HG03565 (cell line): ENCODE measurements at regions not wholly inside any gene's neighbourhood (a gene's known extent, or its start where the extent isn't known, plus 50 kb on each side); places are given as distances from the start of the nearest gene placed in this dataset.

ENCODE experiments used
- ATAC-seq: cut with Tn5 transposase; IDR thresholded peaks from one replicate; pipeline ENCODE4 v1.9.1; 2021; ENCODE audit warnings: mild to moderate bottlenecking, moderate library complexity; ENCODE audit not compliant: unreplicated experiment

DNA sequence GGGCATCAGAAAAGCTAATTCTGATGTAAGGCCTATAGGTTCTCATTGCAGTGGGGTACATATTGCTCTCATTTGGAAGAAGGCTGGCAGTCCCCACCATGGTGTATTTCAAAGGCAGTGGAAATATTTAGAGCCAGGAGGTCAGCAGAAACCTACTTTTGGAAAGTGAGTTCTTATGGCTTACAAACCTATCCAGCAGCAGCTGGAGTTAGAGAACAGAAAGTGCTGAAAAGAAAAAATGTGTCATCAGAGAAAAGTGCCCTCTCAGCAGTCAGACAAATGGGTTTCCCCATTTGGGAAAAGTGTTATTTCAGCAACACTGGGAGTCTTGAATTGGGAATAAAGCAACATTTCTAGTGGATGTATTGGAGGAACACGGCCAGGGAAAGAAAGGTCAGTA is 105.7 kb upstream of the IGFBP3 start:
- no peak for ATAC-seq

DNA sequence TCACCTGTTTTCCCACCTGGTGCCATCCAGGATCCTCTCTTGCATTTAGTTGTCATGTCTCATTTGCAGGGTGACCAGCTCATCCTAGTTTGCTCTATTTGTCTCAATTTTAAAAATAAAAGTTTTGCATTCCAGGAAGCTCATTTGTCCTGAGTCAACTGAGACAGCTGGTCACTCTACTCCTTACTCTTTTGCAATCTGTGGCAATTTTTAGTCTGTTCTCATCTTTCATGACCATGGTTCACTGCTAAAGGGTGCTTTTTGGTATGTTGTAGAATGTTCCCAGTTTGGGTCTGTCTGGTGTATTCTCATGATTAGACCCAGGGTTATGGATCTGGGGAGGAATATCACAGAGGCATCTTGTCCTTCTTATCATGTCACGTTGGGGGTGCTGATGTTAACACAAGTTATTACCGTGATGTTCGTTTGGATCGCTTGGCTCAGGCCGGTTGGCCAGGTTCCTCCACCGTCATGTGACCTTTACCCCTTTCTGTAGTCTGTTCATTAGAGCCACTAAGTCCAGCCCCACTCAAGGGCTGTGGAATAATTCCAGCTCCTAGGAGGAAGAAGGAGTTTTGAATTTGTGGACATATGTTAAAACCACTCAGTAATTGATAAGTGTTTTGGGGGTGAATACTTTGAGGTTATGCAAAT is 103.3 kb upstream of the IGFBP3 start:
- no peak for ATAC-seq

DNA sequence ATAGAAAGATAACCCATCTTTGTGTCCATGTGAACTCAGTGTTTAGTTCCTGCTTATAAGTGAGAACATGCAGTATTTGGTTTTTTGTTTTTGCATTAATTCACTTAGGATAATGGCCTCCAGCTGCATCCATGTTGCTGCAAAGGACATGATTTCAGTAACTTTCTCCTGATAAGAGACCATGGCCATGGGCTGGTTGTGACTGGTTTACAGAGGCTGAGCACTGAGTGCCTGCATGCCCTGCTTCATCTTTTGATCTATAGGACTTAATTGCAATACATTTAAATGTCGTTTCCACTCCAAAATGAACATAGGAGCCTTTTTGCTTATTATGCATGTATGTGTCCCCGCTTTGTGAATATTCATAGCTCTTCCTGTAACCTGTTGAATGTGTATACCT is 101.3 kb upstream of the IGFBP3 start:
- no peak for ATAC-seq

DNA sequence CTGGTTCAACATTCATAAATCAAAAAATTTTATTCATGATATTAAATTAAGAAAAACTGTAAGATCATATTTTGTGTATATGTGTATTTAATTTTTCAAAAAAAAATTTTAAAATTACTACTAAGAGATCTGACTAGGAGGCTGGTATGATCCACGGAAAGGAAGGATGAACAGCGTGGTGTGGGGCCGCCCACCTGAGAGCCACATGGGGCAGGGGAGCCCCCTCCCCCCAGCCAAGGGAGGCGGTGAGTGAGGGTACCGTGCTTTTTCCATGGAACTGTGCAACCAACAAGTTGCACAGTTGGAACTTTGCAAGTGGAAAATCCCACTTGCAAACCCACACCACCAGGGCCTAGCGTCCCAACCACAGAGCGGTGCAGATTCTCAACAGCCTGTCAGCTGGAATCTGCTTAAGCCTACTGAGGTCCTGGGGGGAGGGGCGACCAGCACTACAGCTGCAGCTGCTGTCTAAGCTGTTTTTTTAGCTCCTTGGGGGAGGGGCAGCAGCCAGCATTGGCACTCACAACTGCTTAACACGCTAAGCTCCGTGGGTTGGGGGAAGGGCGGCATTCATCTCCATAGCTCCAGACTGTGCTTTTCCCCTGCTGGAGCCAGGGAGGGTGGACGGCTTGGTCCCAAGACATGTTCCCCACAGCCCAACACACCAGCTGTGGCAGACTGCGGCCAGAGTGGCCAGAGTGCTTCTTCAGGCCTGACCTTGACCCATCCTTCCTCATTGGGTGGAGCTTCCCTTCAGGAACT is 94.2 kb upstream of the IGFBP3 start:
- no peak for ATAC-seq

DNA sequence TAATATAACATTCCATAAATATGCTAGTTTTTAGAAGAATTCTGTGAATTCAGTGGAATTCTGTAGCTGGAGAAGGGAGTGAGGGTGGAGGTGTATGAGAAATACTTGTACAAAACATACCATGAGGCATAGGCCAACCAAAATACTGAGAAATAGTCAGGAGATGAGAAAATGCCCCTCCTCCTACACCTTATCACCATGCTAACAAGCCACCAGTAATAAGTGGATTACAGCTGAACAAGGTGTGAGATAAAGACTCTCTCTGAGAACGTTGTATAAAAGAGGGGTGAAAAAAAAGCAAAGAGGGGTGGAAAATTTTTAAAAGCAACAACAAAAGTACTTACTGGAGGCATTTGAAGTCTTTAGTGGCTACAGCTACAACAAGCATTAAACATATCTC is 90.4 kb upstream of the IGFBP3 start:
- no peak for ATAC-seq

DNA sequence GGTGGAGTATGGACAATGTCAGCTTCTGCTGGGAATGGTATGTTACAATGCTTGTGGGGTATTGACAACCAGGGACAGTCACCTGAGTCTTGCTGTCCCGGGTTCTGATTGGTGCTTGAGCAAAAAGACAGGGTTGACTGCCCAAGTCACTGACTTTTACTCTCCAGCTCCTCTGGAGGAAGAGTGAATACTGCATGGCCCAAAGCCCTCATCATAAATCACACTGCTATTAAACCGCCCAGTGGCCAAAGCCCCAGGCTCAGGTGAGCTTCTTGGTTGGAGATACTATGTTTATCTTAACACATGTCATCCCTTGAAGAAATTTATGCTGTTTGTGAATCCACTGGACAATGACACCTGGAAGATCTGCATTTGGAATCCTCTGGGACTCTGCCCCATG is 90.0 kb upstream of the IGFBP3 start:
- ATAC-seq: no peak

DNA sequence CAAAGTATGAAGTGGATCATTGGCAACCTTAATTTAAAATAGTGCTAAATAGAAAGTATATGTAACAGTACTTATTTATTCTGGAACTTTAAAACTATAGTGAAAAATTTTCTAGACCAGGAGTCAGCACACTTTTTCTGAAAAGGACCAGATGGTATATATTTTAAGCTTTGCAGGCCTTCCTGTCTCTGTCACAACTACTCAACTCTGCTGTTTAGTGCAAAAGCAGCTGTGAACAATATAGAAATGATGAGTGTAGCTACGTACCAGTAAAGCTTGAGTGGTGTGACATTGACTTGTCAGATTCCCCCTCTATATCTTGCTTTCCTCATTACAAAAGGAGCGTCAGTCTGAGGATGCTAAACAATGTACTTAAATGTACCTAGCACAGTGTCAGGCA is 88.1 kb upstream of the IGFBP3 start:
- ATAC-seq: no peak

DNA sequence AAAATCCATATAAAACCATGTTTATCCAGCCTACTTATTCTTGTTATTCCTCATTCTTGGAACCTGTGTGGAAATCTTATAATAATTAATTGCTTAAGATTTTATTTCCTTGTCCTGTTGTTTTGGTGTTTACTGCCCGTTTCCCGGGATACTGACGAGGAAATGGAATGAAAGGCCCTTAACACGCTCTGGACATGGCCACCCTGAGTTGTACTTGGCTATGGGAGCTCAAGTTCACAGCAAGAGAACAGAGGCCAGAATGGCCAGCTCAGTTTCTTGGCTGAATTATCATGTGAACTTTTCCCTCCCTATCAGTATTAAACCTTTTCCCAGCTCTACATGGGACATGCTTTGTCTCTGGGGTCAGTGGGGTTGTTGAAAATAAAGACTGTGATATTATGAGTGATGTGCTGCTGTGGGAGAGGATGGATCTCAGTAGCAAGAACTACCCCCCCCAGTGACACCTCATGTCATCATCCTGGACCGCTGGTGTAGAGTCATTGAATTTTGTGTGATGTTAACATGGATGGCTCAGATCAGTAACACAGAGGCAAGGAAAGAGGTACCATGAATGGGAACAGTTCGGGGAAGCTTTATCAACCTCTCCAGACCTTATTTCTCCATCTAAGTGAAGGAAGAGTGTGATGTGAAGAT is 87.0 kb upstream of the IGFBP3 start:
- ATAC-seq: no peak

DNA sequence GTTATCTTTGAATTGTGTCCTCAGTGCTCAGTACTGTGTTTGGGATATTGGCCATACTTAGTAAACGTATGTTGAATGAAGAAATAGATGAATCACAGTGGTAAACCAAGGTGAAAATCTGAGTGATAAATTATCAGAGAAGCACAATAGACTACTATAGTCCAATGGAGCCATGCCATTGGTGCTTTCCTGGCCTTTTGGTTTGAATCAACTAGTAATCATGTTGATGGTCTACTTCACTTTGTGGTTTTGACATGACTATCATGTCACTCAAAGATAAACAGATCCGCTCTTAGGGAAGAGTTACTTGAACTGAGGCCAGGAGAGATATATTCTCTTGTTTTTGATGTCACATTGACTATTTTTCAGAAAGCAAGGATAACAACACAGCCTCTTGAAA is 86.1 kb upstream of the IGFBP3 start:
- no peak for ATAC-seq

DNA sequence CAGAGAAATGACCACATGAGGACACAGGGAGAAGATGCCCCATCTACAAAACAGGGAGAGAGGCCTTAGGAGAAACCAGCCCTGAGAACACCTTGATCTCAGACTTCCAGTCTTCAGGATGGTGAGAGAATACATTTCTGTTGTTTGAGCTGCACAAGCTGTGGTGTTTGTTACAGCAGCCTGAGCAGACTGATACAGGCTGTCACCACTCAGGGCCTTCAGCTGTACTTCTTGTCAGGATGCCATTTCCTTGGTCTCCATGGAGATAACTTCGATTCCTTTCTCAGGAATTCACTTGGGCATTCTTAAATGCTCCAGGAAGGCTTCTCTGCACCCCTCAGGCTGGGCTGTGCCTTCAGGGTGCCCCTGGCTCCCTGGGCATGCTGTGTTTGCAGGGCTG is 85.7 kb upstream of the IGFBP3 start:
- no peak for ATAC-seq

DNA sequence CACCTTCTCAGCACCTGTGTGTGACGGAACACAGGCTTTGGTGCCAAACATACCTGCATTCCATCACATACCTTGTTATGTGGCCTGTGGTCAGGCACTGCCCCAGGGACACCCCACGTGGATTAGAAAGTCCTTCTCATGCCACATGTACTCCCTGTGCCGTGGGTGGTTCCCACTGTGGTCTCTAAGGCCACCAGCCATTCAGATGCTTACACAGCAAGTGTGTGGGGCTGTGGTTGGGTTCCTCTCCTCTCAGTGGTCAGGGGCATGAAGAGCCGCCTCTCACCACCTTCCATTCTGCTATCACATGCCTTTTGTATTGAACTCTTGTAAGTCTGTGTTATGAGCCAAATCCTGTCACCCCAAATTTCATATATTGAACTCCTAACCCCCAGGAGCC is 85.1 kb upstream of the IGFBP3 start:
- ATAC-seq: no peak

DNA sequence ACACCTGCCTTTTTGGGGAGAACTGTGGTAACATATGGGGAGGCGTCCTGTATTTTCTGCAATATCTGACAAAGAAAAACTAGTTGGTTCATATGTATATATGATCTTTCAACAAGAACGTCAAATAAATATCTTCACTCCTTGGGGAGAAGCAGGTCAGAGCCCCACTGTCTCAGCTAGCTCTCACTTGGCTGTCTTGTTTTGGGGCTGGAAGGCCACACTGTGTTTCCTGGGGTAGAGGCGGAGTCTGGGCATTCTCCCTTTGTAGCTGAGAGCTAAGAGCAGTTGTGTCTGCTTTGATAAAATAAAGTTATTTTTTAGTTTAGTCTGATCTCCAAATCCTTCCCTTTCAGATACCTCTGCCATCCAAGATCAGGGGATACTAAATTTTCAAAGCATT is 83.9 kb upstream of the IGFBP3 start:
- ATAC-seq: no peak

DNA sequence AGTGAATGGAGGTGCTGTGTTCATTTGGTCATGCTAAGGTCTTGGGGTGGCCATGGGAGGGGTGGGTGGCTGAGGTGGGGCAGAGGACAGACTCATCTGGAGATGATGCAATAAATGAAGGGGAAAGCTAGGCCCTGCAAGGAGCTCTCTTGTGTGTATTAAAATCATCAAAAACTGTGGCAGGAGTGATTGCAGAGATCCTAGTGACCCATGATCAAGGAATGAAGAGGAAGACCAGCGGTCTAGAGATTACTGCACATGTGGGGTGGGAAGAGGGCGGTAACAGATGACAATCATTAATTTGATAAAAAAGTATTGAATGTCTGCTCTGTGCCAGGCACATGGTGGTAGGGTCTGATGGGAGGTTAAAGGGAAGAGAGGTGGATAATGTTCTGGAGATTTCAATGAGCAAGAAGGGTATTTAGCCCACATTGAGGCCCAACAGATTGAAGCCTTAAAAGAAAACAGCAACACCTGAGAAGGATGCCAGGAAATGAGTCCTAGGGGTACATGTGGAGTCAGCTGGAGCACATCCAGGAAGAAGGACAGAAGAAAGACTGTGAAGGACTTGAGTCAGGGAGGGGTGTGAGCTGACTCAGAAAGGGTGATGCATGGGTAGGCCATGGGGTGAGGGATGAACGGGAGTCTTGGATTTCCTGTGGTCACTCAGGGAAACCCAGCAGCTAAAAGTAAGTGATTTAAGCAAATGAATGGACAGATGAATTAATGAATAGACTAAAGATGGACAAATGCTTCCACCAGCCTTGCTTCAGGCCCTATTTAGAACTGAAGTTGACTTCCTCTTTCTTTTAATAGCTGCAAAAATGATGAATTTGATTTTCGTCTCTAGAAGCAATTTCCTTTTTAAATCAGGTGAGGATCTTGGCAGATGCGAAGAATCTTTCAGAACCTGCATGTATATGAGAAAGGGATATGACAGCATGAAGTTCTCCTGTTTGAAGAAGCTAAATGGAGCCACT is 83.1 kb upstream of the IGFBP3 start:
- no peak for ATAC-seq

DNA sequence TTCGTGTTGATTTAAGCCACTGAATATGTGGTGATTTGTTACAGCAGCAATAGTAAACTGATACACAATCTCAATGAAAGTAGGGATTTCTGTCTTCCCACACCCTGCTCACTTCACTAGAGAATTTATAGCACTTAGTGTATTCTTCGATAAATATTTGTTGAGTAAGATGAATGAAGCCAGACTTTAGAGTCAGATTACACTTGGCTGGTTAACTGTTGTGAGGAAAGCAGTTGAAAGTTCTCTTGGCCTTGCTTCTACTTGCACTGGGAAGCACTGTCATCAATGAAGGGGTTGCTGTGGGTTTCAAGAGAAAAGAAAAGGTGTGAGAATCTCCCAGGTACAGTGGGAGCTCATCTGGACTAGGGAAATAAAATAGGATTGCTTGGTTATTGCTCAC is 82.1 kb upstream of the IGFBP3 start:
- no peak for ATAC-seq

DNA sequence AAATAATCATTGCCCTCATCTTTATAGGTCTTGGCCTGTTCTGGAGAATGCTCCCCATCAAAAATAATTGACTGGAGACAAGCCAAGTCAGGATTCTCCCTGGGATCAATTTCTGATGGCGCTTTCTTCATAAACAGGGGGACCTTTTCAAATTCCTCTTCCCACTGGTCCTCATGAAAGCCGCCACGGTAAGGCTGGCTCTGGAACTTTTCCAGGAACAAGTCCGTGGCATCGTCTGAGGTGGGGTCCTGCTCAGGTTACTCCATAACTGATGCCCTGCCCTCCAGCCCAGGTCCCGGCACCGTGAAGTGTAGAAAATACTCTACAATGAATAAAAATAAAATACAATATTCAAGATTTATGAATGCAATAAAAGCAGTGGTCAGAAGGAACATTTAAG is 79.4 kb upstream of the IGFBP3 start:
- no peak for ATAC-seq

DNA sequence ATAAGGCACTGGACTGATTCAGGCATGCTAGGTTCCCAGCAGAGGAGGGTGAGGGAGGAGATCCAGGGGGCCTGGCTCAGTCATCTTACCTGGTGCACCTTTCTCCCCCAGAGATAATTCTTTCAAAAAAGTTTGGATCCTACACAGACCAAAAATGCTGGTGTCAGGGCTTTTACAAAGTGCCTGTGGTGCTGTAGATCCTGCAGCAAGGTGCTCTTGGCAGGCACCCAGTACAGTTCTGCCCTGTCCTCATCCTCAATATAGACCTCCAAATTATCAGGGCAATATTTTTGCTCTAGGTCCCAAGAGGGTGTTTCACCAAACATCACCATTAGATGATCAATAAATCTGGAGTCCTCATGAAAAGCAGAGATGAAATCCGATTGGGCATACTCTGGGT is 78.5 kb upstream of the IGFBP3 start:
- no peak for ATAC-seq

DNA sequence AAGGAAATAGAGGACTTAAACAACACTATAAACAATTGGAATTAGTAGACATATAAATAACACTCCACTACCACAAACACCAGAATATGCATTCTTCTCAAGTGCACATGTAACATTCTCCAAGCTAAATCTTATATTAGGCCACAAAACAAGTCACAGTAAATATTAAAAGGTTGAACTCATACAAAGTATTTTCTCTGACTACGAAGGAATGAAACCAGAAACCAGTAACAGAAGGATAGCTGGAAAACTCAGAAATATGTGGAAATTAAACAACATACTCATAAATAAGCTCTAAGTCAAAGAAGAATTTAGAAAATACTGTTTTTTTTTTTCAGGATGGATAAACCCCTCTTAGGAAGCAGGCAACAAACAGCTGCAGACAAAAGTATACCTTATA is 77.4 kb upstream of the IGFBP3 start:
- ATAC-seq: no peak

DNA sequence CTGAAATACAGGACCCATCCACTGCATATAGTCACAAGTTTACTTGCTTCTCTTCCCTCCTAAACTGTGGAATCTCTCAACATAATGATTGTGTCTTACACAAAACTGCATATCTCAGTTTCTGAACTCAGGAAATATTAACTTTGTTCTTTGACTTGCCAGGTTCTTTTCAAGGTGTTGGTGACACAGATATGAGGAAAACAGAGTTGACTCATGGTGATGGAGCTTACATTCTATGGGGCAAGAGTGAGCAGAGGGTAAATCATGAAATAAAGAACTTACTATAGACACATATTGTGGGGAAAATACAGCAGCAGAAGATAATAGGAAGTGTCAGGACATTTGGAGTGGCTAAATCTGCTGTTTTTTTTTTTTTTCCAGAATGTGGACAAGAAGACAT is 72.5 kb upstream of the IGFBP3 start:
- ATAC-seq: no peak

DNA sequence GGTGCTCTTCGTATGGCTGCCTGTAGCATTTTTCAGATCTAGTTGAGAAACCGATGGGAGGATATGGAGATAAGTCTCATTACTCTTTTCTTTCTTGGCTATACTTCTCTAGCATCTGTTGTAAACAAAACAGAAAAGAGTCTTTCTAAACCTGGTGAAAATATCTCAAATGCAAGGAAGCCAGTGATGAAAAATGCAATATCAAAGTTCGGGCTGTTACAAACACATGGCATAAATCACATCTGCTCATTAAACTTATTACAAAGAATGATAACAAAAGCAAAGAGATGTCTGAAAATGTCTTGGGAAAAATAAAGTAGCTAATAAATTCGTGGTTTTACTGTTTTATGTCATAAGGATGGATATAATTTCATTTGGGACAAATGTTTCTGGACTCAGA is 71.8 kb upstream of the IGFBP3 start:
- no peak for ATAC-seq

DNA sequence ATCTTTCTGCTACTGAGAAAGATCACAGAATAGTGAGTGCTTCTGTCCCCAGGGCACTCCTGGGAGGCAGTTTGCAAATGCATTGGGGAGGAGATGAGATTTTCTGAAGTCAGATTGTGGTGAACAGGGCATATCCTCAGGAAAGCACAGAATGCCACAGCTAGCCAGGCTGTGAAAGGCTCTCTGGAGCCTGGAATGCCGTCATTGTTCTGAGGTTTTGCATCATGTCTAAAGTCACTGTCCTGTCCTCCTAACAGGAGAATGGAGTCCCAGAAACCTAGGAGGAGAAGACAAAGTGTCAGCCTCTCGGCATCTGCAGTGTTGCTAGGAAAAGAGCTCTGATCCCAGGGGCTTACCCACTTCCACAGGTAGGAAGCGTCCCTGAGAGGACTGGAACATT is 69.2 kb upstream of the IGFBP3 start:
- no peak for ATAC-seq

DNA sequence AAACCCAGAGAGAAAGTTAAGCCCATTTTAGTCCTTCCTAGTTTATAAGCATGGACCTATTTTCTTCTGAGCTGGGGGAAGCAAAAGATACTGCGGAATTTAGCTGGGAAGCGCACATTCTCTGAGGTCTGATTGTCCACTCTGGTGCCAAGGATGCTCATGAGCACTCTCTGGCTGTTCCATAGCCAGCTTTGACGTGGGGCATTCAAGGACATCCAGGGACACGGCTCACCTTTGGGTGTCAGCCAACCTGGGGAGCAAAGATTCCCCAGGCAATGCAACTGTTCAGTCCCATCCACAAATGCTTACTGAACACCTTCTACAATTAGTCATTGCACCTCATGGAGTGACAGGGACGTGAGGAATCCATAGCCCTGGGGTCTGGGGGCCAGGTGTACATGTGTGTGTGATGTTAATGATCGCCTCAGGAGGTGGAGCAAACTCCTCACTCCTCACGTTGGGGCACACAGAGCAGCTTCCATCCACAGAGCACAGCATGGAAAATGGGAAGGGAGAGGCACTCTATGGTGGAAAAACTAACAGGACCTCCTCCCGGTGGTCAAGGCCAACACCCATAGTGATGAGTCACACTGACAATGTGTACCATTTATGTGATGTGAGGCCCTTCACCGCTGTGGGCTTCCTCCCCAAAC is 67.5 kb upstream of the IGFBP3 start:
- no peak for ATAC-seq
